HEK293T (cell line): ENCODE measurements at regions not wholly inside any gene's neighbourhood (a gene's known extent, or its start where the extent isn't known, plus 50 kb on each side); places are given as distances from the start of the nearest gene placed in this dataset.

Source experiments
- CTCF ChIA-PET: fragments of 350-600 bp; formaldehyde crosslinking; extraction: SDS; loops from one replicate; lab custom pipeline; 2021; ENCODE audit warnings: antibody characterized with exemption, inconsistent platforms; lab: Yijun Ruan, JAX
- POLR2A ChIA-PET: fragments of 350-600 bp; formaldehyde crosslinking; extraction: SDS; loops from one replicate; lab custom pipeline; 2020; ENCODE audit warnings: antibody characterized with exemption, inconsistent platforms; lab: Yijun Ruan, JAX
- DNase-seq: peaks from one replicate; pipeline ENCODE4 v3.0.0; 2012; ENCODE audit warnings: mixed read lengths; ENCODE audit errors: extremely low spot score
- ARNT ChIP-seq: fragments of 450-650 bp; IDR thresholded peaks from 2 replicates; pipeline ENCODE4 v1.6.1; 2017; ENCODE audit warnings: mild to moderate bottlenecking
- BHLHE40 ChIP-seq: fragments of 450-650 bp; IDR thresholded peaks from 2 replicates; pipeline ENCODE4 v1.6.1; 2016; ENCODE audit warnings: mild to moderate bottlenecking, moderate library complexity, borderline replicate concordance
- CTBP1 ChIP-seq: fragments of 450-650 bp; IDR thresholded peaks from 2 replicates; pipeline ENCODE4 v1.6.1; 2016; ENCODE audit warnings: borderline replicate concordance
- ELF4 ChIP-seq: fragments of 450-650 bp; IDR thresholded peaks from 2 replicates; pipeline ENCODE4 v1.6.1; 2017; ENCODE audit warnings: antibody characterized with exemption
- FOXA1 ChIP-seq: fragments of 450-650 bp; IDR thresholded peaks from 2 replicates; pipeline ENCODE4 v1.6.1; 2016; ENCODE audit warnings: mild to moderate bottlenecking
- FOXK2 ChIP-seq: fragments of 450-650 bp; IDR thresholded peaks from 2 replicates; pipeline ENCODE4 v1.6.1; 2016; ENCODE audit warnings: mild to moderate bottlenecking
- FOXM1 ChIP-seq: fragments of 450-650 bp; IDR thresholded peaks from 2 replicates; pipeline ENCODE4 v1.6.1; 2017; ENCODE audit warnings: mild to moderate bottlenecking, borderline replicate concordance
- HDGF ChIP-seq: fragments of 450-650 bp; IDR thresholded peaks from 2 replicates; pipeline ENCODE4 v1.6.1; 2017; ENCODE audit warnings: antibody characterized with exemption, borderline replicate concordance
- L3MBTL2 ChIP-seq: fragments of 450-650 bp; conservative IDR thresholded peaks from 2 replicates; pipeline ENCODE4 v1.6.1; 2016; ENCODE audit warnings: mild to moderate bottlenecking
- LEF1 ChIP-seq: fragments of 450-650 bp; IDR thresholded peaks from 2 replicates; pipeline ENCODE4 v1.6.1; 2017; ENCODE audit warnings: mild to moderate bottlenecking, borderline replicate concordance
- NFRKB ChIP-seq: fragments of 450-650 bp; IDR thresholded peaks from 2 replicates; pipeline ENCODE4 v1.6.1; 2016; ENCODE audit warnings: mild to moderate bottlenecking, moderate library complexity
- PKNOX1 ChIP-seq: fragments of 450-650 bp; IDR thresholded peaks from 2 replicates; pipeline ENCODE4 v1.6.1; 2016
- SP1 ChIP-seq: fragments of 450-650 bp; IDR thresholded peaks from 2 replicates; pipeline ENCODE4 v1.6.1; 2017
- SUZ12 ChIP-seq: fragments of 450-650 bp; IDR thresholded peaks from 2 replicates; pipeline ENCODE4 v1.6.1; 2016; ENCODE audit warnings: mild to moderate bottlenecking
- TARDBP ChIP-seq: fragments of 450-650 bp; IDR thresholded peaks from 2 replicates; pipeline ENCODE4 v1.6.1; 2016
- ZNF384 ChIP-seq: fragments of 450-650 bp; IDR thresholded peaks from 2 replicates; pipeline ENCODE4 v1.6.1; 2016

- POLR2A ChIA-PET = no interaction called here
- TF ChIP-seq SUZ12 (no peak), NFRKB (no peak), BHLHE40 (no peak), SP1 (no peak), TARDBP (no peak), FOXM1 (no peak), ZNF384 (no peak), FOXA1 (no peak)
- CTCF ChIA-PET = no interaction called here
- no peak for DNase-seq
These were observed 72.7 kb upstream of the TTC34 start for GRCh38 chr1:2874207-2874606.

GRCh38 chr1:2874607-2875480 is 73.4 kb upstream of the TTC34 start:
- ChIA-PET CTCF (no interaction called here), POLR2A (no interaction called here)
- no peak for DNase-seq
- TF ChIP-seq NFRKB (no peak), TARDBP (no peak), ZNF384 (no peak), CTBP1 (no peak), ELF4 (no peak), ARNT (no peak), PKNOX1 (no peak)

GRCh38 chr1:2875707-2876561 is 74.4 kb upstream of the TTC34 start:
- DNase-seq = no peak
- TF ChIP-seq LEF1 = no peak
- ChIA-PET POLR2A (no interaction called here), CTCF (no interaction called here)

- ChIA-PET CTCF (no interaction called here), POLR2A (no interaction called here)
- DNase-seq = no peak
These were observed 75.4 kb upstream of the TTC34 start for GRCh38 chr1:2876846-2877245.

GRCh38 chr1:2877391-2877790 is 75.9 kb upstream of the TTC34 start:
- CTCF ChIA-PET = no interaction called here
- POLR2A ChIA-PET = no interaction called here
- TF ChIP-seq LEF1 (no peak), SUZ12 (no peak), FOXK2 (no peak), SP1 (no peak), NFRKB (no peak), ELF4 (no peak), PKNOX1 (no peak), CTBP1 (no peak), TARDBP (no peak), ZNF384 (no peak)
- no peak for DNase-seq

More at GRCh38 chr1:2876846-2877245, 75.4 kb upstream of the TTC34 start:
- TF ChIP-seq NFRKB (no peak), SUZ12 (no peak), FOXM1 (no peak), BHLHE40 (no peak), CTBP1 (no peak)

- TF ChIP-seq SP1 (no peak), L3MBTL2 (no peak), HDGF (no peak), NFRKB (no peak), SUZ12 (no peak), BHLHE40 (no peak), ELF4 (no peak), LEF1 (no peak), ZNF384 (no peak), CTBP1 (no peak), ARNT (no peak), FOXA1 (no peak), TARDBP (no peak), FOXM1 (no peak)
- POLR2A ChIA-PET = no interaction called here
- CTCF ChIA-PET = no interaction called here
- DNase-seq = no peak
These were observed 77.1 kb upstream of the TTC34 start for GRCh38 chr1:2878591-2878990.

- no peak for TF ChIP-seq LEF1
- no peak for TF ChIP-seq BHLHE40
- TF ChIP-seq SUZ12 = no peak
- TF ChIP-seq SP1 = no peak
- no peak for TF ChIP-seq ELF4
- TF ChIP-seq L3MBTL2 = no peak
- no peak for TF ChIP-seq NFRKB
- no peak for TF ChIP-seq HDGF
- ChIA-PET CTCF (no interaction called here), POLR2A (no interaction called here)
- no peak for DNase-seq
These were observed 77.5 kb upstream of the TTC34 start for GRCh38 chr1:2879026-2879425.
